ENCODE measurements at regions not wholly inside any gene's neighbourhood (a gene's known extent, or its start where the extent isn't known, plus 50 kb on each side); places are given as distances from the start of the nearest gene placed in this dataset.

GRCh38 chr5:130796032-130796431 is 369.0 kb downstream of the HINT1 start:
- TF ChIP-seq CTCF (IDR thresholded peaks at IDR 0.05; ENCODE audit: low read depth, low read length) (no peak), EZH2phosphoT487 (IDR thresholded peaks at IDR 0.05; ENCODE audit: low read depth) (no peak)
